Occipital lobe (tissue), 1 donor: ENCODE measurements at regions not wholly inside any gene's neighbourhood (a gene's known extent, or its start where the extent isn't known, plus 50 kb on each side); places are given as distances from the start of the nearest gene placed in this dataset.
"Not testable (repeated sequence)": the region's sequence is repeated elsewhere in the genome, so short reads cannot be mapped to it uniquely, and the experiment has no call there.

Source experiments
- DNase-seq: peaks from one replicate; lab custom pipeline; 2025; lab: John Stamatoyannopoulos, UW

DNA sequence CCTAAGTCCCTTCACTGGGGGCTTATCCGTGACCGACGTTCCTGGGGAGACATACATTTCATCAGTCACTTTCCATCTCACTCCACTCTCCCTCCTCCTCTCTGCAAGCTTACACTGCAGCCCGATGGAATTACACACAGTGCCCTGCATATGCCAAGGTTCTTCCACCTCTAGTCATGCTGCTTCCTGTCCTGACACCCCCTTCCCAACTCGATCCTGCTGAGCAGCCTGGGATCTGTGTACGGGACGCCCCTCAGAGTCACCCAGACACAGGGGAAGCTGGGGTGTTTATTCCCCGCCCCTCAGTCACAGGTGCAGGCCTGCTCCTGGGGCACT is 468.8 kb downstream of the PREX1 start:
- not testable (repeated sequence) for DNase-seq

DNA sequence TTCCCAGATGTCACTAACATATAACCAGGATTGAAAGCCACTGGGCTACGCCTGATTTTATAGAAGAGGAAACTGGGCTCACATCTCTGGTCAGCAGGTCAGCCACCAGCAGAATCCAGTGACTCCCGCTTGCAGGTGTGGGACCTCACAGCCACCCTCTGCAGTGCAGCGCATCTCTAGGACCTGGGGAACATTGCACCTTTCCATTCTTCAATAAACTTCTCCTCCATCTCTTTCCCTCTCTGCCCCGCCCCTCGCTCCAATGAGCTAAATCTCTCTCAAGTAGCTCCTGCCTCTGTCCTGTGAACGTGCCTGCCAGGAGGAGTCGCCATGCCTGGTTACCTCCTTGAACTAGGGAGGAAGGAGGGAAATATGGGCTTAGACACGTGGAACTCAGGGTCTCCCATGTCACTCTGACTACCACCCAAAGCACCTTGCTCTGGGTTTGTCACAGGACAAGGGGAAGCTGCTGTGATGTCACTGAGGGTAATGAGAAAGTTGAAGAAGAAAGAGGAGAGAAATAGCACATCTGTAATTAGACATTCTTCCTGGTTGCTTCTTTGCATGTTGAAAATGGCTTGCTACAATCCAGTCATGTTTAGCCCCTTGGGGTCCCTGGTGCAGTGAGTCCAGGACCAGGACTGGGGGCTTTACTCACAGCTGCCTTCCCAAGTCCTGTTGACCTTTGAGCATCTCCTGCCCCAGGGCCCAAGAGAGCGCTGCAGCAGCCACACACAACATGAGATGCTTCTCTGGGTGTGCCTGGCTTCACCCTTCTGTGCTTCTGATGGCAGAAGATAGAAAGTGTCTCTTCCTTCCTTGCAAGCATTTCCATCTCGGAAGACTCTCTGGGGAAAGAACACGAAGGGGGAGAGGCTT is 469.4 kb downstream of the PREX1 start:
- no peak for DNase-seq

DNA sequence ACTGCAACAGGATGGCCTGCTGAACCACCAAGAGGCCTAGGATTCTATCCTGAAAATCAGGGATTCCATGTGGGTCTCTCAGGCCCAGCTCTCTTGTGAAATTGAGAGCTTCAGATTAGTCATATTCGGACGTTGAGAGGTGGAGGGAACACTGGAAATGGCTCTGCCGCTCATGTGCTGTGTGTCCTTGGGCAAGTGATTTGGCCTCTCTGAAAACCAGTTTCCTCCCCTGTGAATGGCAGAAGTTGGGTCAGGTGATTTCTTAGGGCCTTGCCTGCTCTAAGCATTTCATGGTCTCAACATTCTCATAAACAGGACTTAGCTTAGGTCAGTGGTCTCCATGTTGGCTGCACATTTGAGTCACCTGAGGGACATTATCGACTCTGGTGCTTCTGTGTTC is 470.1 kb downstream of the PREX1 start:
- DNase-seq: no peak

DNA sequence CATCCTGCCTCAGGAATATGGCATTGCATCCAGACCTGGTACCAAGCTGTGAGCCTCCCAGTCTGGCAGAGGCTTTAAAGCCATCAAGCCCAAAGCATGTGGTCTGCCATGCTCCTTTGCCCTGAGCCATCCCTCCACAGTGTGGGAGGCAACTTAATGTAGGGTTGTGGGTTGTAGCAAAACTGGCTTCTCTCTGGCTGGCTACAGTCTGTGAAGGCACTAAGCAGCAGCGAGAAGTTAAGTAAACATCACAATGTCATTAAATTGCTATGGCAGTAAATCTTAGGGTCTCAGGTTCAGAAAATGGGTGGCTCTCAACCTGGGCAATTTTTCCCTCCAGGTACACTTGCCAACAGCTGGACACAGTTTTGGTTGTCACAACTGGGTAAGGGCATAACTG is 472.9 kb downstream of the PREX1 start:
- DNase-seq: no peak

DNA sequence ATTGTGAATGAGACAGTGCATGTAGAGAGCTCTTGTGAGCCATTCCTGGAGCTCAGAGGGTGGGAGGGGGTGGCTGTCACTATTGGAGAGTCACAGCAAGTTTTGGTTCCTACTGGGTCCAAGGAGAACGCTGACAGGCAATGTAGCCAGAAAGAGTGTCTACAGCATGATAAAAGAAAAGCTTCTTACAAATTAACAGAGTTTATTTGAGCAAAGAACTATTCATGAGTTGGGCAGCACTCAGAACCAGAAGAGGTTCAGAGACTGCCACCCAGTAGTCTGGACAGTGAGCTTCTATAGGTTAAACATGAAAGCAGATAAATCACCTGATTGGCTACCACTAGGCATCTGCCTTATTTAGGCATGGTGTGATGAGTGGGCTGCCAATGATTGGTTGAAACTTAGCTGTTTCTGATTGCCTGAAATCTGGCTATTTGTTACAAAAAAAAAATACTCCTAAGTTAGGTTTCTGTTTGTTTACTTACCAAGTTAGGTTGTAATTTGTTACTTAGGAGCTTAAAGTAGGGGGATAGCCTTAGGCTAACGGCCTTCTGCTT is 473.4 kb downstream of the PREX1 start:
- DNase-seq: no peak

DNA sequence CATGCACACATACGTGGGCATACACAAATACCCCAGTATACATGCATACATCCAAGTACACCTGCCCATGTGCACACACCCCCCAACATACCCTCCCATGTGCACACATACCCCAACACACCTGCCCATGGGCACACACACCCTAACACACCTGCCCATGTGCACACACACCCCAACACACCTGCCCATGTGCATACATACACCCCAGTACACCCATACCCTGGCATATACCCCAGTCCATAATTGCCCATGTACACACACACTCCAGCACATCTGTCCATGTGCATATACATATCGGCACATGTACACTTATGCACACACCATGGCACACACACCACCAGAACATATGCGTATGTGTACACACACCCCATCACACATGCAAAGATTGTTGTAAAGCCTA is 475.2 kb downstream of the PREX1 start:
- no peak for DNase-seq

DNA sequence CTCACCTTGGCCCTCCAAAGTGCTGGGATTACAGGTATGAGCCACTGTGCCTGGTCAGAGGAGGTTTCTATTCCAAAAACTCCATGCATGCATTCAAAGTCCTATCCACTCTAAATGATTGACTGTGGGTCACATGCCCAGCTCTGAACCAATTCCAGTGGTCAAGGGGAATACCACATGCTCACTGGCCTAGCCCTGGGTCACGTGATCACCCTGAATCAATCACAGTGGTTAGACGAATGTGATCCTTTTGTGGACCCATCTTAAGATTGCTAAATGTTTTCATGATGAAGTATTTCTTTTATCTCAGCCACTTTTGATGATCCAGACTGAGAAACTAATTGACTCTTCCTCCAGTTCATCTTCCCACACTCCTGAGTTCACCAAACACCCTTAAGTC is 475.8 kb downstream of the PREX1 start:
- no peak for DNase-seq

DNA sequence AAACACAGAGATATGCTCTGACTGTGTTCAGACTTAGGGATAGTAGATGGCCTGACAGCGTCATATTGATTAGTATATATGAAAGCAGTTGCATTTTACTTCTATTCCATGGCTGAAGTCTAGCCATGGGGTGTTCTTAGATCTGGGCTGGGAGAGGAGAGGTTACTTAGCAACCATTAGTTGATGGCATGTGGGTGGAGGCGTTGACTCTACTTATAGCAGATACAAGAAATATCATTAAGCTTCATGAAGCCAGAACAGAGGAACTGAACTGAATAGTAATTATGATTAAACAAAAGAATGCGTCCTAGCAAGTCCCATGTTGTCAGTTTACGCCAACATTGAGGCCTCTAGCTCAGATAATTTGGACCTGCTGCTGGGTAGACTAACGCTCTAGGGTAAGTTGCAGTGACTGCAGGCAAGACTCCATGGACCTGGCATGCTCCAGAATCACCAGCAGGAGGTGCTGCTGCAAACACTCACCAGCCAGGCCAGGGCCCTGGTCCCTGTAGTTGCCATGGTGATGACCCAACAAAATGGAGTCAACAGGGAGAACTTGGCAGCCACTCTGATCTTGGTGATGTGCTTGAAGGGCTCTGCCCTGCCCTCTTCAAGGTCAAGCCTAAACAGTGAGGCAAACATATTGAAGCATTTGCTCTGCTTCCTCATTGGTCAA is 477.3 kb downstream of the PREX1 start:
- no peak for DNase-seq

DNA sequence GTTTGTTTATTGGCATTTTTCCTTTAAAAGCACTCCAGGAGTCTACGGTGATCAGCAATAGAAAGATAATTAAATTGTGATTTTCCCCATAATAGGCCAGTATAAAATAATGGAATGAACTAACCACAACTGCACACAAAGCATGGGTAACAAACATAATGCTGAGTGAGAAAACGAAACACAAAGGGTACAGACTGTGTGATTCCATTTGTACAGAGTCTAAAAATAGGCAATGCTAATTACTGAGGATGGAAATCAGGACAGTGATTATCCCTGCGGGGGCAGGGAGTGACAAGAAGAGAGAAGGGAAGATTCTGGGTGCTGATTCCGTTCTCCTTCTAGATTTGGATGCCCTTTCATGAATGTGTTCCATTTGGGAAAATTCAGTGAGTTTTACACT is 478.1 kb downstream of the PREX1 start:
- DNase-seq: no peak

DNA sequence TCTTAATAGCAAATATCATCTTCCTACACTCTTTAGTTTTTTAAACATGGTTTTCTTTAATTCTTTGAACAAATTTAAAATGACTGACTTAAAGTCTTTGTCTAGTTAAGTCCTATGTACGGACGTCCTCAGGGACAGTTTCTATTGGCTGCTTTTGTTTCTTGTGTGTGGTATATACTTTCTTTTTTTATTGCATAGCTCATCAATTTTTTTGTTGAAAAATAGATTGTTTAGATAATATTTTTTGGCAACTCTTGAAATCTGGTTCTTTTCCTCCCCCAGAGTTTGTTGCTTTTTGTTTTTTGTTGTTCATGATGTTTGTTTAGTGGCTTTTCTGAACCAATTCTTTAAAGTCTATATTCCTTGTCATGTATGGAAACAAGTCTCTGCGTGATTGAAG is 479.8 kb downstream of the PREX1 start:
- no peak for DNase-seq

DNA sequence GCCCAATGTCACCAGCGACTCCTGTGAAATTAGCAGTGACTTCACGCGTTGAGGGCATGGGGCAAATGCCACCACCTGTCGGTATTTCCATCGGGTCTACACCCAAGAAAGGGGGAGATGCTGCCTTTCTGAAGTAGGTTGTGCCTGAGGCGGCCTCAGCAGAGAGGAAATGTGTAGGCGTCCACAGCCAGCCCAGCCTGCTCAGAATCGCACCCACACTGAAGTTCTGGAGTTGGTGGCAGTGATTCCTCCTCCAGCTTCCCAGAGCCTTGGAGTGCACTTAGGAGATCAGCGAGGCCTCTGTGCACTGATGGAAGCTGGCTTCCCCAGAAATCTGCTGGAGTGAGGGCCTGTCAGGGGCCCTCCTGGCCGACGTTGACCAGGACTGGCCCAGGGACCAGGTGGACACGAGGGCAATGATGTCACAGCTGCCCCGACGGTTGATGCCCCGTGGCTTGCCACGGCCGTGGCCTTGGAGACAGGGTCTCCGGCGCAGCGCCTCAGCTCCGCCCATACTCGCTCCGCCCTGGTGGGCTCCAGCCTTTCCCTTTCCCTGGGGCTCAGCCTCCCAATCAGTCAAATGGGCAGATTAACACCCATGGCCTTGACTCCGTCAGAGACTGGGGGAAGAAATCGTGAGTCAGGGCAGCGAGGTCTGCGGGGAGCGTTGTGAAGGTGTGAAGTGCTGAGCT is 484.8 kb downstream of the PREX1 start:
- no peak for DNase-seq

DNA sequence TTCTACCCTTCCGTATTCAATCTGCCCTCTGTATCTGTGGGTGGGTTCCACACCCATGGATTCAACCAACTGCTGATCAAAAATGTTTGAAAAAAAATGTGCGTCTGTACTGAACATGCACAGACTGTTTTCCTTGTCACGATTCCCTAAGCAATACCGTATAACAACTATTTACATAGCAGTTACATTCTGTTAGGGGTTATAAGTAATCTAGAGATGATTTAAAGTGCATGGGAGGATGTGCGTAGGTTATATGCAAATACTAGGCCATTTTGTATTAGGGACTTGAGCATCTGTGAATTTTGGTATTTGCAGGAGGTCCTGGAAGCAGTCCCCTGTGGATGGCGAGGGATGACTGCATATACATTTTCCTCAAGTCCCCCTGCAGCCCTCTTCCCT is 486.9 kb downstream of the PREX1 start:
- DNase-seq: no peak

DNA sequence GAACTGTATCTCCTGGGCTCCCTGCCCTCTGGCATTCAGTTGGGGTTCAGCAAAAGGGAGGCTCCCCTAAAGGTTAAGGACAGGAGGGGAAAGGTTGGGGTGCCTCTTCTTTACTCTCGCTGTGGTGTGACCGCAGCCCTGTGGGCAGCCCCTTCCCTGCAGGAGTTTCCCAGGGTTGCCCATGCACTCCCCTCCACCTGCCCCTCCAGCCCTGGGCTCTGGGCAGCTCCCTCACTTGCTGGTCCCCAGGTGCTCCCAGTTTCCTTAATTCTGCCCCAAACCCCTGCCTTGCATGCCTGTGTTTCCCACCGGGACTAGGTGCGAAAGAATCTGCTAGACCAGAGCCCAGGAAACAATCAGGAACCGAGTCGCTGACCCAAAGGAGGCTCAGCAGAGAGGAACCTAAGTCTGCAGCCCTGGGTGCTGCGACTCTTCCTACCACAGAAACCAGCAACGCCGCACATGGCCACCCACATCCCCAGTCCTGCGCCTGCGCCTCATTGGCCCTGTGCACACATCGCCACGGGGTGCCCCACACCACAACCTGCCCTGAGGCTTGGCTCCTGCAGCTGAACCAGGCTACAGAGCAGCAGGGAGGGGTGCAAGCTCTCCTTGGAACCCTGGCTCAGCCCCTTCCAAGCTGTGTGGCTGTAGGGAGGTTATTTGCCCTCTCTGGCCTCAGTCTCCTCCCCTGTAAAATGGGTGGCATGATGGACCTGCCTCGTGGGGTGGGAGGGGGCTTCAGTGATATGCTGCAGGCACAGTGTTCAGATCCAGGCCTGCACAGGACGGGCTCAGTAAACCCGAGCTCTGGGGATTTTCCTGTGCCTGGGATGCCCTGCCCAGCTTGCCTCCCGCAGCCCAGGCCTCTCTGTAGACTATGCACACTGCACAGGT is 487.6 kb downstream of the PREX1 start:
- DNase-seq: no peak

DNA sequence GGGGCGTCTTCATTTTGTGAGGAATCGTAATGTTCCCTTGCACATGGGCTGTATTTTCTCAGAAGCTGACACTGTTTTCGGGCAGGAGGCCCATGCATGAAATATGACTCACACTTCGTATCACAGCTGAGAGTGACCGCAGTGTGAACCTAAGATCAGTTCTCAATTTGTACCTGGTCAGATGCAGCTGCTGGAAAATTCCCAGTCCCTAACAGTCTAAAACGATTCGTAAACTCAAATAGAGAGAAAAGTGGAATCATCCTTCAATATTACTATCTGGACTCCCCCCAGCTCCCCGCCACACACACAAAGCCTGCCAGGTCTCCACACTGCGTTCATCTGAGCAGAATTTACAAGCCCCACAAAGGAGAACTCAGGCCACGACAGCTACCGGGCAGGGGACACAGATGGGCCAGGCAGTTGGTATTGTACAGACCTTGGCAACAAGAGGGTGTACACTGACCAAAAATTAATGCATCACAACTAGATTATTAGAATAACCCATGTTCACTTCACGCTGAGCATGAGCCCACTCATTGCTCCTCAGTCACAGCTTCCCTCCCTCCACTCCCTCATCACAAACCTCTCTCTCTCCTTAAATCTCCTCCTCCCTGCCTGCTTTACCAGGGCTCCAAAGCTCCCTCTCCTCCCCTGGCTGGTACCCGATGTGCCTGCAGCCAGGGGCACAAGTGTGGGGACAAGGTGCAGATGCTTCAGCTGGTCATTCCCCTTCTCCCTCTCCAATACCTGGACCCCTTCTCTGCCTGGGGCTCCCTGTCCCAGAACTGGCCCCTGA is 488.4 kb downstream of the PREX1 start:
- no peak for DNase-seq

DNA sequence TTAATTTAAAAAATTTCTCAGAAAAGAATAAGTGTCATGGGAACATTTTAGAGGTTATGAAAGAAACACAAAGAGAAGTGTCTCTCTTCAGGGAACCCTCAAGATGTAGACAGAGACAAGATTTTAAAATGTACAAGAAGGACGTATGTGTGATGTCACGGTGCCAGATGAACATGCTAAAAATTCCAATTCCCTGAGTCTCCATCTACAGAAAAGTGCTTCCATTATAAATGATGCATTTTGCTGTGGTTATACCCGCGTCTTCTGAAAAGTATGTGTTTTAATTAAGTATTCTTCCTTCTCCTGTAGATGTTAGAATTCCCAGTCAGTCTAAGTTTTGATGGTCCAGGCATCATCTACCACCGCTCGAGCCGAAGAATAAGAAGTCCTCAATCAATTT is 489.1 kb downstream of the PREX1 start:
- DNase-seq: no peak

DNA sequence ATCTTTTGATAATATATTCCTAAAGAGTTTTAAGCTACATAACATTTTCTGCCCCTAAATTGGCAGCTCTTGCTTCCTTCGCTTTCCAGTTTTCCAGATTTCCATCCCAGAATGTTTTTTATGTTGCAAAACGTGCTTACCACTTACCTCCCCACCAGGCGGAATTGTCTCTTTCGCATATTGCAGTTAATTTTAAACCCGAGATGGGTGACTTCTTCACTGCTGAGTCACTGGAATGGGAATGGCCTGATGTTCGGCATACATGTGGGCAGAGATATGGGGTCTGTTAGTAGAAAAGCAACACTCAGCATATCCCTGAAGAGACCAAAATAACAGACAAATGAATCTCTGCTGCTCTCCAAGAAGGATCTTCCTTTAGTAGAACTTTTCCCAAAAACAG is 491.2 kb downstream of the PREX1 start:
- no peak for DNase-seq

DNA sequence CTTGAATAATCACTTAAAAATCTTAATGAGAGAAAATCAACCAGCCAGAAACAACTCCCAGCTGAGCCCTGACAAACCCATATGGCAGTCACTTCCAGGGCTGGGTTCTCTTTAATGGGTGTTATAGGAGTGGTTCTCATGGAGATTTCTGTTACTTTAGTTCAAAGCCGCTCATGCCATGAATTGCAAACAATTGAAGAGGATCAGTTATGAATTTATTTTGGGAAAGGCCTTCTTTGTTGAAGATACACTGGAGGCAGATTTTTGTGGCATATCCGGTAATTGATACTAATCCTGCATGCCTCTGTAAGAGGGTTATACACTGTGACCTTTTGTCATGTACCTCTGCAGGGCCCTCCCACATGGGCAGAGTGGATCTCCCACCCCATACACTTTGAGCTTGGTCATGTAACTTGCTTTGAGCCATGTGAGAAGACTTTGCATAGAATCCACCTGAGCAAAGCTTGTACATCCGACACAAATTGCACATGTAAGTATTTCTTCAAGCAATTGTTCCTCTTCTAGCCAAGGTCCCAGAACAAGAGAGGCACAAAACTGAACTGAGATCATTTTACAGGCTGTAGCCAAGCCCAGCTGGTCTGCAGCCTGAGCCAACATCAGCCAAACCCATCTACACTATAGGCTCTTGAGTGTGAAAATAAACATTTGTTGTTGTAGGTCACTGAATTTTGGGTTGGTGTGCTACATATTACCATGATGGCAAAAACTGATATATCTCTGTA is 492.3 kb downstream of the PREX1 start:
- no peak for DNase-seq

DNA sequence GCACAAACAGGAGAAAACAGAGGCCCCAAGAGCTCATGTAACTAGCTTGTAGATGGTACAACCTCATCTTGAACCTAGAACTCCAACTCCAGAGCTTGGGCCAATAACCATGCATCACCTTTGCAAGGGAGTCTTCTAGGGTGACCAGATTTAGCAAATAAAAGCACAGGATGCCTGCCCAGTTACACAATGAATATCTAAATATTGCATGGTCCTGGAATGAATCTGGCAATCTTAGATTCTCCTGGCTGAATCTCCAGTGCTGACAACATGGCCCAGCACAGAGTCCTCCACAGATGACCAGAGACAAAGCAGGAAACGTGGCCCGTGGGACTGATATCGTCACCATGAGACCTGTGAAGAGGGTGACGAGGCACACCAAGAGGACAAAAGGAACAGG is 494.1 kb downstream of the PREX1 start:
- DNase-seq: no peak

DNA sequence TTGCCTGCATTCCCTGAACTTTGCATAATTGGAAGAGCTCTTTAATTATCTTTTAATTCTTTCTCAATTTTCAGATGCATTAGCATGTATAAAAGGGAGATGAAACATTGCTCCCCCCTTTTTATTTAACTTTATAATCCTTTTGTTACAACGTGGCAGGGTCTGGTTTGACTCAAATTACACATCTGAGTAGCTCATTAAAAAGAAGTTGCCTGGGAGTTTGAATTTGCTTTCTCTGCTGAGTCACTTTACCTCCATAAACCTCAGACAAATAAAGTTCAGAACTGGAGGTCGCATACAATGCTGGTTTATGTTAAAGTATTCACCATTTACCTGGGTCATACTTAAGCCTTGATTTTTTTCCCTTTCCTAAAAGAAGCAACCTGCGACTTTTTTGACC is 495.2 kb downstream of the PREX1 start:
- no peak for DNase-seq
